Lower leg skin (tissue), 4 donors: ENCODE measurements at regions not wholly inside any gene's neighbourhood (a gene's known extent, or its start where the extent isn't known, plus 50 kb on each side); places are given as distances from the start of the nearest gene placed in this dataset.

Experiments used
- DNase-seq, 2 donors: peaks; one replicate each; pipeline ENCODE4 v3.0.0-alpha.2; 2019; ENCODE audit warnings: low spot score in 2 of 2
- H3K4me3 ChIP-seq: fragments of 200-600 bp; sonication (generic); 2 replicates; pipeline ENCODE4 v1.5.1; 2017; ENCODE audit warnings: mild to moderate bottlenecking, low read depth; ENCODE audit not compliant: poor library complexity, severe bottlenecking
- POLR2A ChIP-seq, 2 donors: fragments of 450-650 bp; IDR thresholded peaks; one replicate each; pipeline ENCODE4 v1.6.1; 2016 to 2017; ENCODE audit warnings: antibody characterized with exemption in 2 of 2, mild to moderate bottlenecking in 1 of 2, moderate library complexity in 1 of 2
- WGBS, 2 donors: methylation state at CpG; one replicate each; pipeline ENCODE4 v1.1.5; 2018; 5-methylcytosine and 5-hydroxymethylcytosine counted together
- intact Hi-C: fragments of 100-400 bp; cut with DNase I; formaldehyde crosslinking; loops from one replicate; pipeline ENCODE4 v1.15.0; 2023; ENCODE audit warnings: low total_unique reads
- TF ChIP-seq, protein P1 (sequence below), 3 donors: fragments of 450-650 bp; IDR thresholded peaks; one replicate each; pipeline ENCODE4 v1.5.1; 2016; ENCODE audit warnings: antibody characterized with exemption in 3 of 3, mild to moderate bottlenecking in 3 of 3, moderate library complexity in 2 of 3

GRCh38 chr2:45319683-45320455, 291.2 kb downstream of the SRBD1 start:
- WGBS, 2 donors = 70 to 84% methylated on average over 7 of the region's 7 CpGs
- intact Hi-C loops = no loop called here

GRCh38 chr2:45318686-45319085, 292.4 kb downstream of the SRBD1 start:
- TF ChIP-seq, protein P1, sequence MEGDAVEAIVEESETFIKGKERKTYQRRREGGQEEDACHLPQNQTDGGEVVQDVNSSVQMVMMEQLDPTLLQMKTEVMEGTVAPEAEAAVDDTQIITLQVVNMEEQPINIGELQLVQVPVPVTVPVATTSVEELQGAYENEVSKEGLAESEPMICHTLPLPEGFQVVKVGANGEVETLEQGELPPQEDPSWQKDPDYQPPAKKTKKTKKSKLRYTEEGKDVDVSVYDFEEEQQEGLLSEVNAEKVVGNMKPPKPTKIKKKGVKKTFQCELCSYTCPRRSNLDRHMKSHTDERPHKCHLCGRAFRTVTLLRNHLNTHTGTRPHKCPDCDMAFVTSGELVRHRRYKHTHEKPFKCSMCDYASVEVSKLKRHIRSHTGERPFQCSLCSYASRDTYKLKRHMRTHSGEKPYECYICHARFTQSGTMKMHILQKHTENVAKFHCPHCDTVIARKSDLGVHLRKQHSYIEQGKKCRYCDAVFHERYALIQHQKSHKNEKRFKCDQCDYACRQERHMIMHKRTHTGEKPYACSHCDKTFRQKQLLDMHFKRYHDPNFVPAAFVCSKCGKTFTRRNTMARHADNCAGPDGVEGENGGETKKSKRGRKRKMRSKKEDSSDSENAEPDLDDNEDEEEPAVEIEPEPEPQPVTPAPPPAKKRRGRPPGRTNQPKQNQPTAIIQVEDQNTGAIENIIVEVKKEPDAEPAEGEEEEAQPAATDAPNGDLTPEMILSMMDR (IDR thresholded peaks at IDR 0.05) = no peak
- TF ChIP-seq POLR2A (IDR thresholded peaks at IDR 0.05) = no peak
- intact Hi-C loops = no loop called here
- no peak overlapping the region for H3K4me3 ChIP-seq
- WGBS, 2 donors = 87 to 96% methylated on average over 4 of the region's 4 CpGs
- DNase-seq = no peak

More at GRCh38 chr2:45319683-45320455, 291.2 kb downstream of the SRBD1 start:
- no peak for DNase-seq
- H3K4me3 ChIP-seq = no peak overlapping the region
- TF ChIP-seq, protein P1 (IDR thresholded peaks at IDR 0.05) = no peak
- TF ChIP-seq POLR2A (IDR thresholded peaks at IDR 0.05) = no peak

DNA sequence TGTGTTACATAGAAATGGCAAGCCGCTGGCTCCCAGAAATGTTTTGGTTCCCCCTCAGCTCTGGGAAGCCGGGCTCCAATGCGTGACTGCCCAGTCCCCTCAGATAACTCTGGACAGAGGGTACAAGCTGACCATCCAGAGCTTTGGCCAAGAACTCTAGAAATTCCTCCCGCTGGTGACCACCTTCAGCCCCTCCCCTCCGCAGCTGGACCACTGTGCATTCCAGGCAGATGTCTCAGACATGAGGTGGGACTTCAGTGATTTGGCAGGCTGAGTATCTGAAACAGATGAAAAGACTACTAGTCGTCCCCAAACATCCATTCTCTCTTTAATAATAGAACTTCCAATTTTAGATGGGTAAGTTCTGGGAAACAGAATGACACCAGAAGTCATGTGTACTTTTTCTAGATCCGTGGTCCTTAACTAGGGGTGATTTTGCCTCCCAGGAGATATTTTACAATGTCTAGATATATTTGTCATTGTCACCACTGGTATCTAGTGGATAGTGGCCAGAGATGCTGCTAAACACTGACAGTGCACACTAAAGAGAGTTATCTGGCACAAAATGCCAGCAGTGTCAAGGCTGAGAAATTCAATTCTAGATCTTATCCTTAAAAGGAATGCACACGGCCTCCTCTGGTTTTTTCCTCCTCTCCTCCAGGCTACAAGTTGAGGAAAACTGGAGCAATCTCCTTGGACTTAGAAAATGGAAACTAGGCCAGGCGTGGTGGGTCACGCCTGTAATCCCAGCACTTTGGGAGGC, 294.3 kb downstream of the SRBD1 start:
- TF ChIP-seq, protein P1 (IDR thresholded peaks at IDR 0.05) = no peak
- no peak for TF ChIP-seq POLR2A (IDR thresholded peaks at IDR 0.05)
- H3K4me3 ChIP-seq = no peak overlapping the region
- DNase-seq = no peak
- intact Hi-C loops = no loop called here
- 85 to 86% methylated on average over 10 of the region's 10 CpGs for WGBS, 2 donors

DNA sequence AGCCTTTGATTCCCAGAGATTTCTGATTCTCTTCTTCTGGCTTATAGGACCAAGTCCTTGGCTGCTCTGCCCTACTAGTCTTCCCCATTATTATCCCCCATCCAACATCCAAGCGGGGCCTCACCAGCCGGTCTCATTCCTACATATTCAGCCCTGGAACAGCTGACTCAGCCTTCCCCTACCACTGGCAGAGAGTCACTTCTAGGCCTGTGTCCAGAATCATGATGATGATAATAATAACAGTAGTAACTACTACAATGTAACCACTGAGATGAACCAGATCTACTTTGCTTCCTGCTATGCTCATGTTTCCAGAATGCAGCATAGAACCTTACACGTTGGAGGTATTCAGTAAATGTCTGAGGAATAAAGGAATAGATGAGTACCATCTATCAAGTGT, 295.2 kb downstream of the SRBD1 start:
- no peak overlapping the region for H3K4me3 ChIP-seq
- TF ChIP-seq POLR2A (IDR thresholded peaks at IDR 0.05) = no peak
- TF ChIP-seq, protein P1 (IDR thresholded peaks at IDR 0.05) = no peak
- intact Hi-C loops = no loop called here
- 53 to 57% methylated on average over 3 of the region's 3 CpGs for WGBS, 2 donors
- DNase-seq = no peak

GRCh38 chr2:45312275-45312674, 298.8 kb downstream of the SRBD1 start:
- H3K4me3 ChIP-seq = no peak overlapping the region
- TF ChIP-seq, protein P1 (IDR thresholded peaks at IDR 0.05) = no peak
- no peak for TF ChIP-seq POLR2A (IDR thresholded peaks at IDR 0.05)
- DNase-seq = no peak
- intact Hi-C loops = no loop called here
- 80 to 84% methylated on average over 7 of the region's 7 CpGs for WGBS, 2 donors
